ENCODE measurements at regions not wholly inside any gene's neighbourhood (a gene's known extent, or its start where the extent isn't known, plus 50 kb on each side); places are given as distances from the start of the nearest gene placed in this dataset.

- no peak overlapping the region for H3K4me3 ChIP-seq (ENCODE audit: low read depth in 1 of 2, low read length in 1 of 2)
- no peaks in the 10 kb centered on the region for H3K4me1 ChIP-seq (ENCODE audit: control insufficient read depth in 1 of 2, insufficient read depth in 1 of 2, low read depth in 1 of 2, low read length in 1 of 2)
- no peaks in the 10 kb centered on the region for H3K9me3 ChIP-seq
- no peak for TF ChIP-seq CTCF (IDR thresholded peaks at IDR 0.05)
- no peaks in the 10 kb centered on the region for H3K27me3 ChIP-seq
- no peak overlapping the region for H3K27ac ChIP-seq
- no peaks in the 10 kb centered on the region for H3K36me3 ChIP-seq
These were observed 286.6 kb downstream of the TENT5A start for GRCh38 chr6:81465859-81466258.

- no peaks in the 10 kb centered on the region for H3K27me3 ChIP-seq
- no peaks in the 10 kb centered on the region for H3K9me3 ChIP-seq
- no peaks in the 10 kb centered on the region for H3K4me1 ChIP-seq (ENCODE audit: control insufficient read depth in 1 of 2, insufficient read depth in 1 of 2, low read depth in 1 of 2, low read length in 1 of 2)
- H3K4me3 ChIP-seq (ENCODE audit: low read depth in 1 of 2, low read length in 1 of 2): no peak overlapping the region
- H3K36me3 ChIP-seq: no peaks in the 10 kb centered on the region
- no peak overlapping the region for H3K27ac ChIP-seq
- TF ChIP-seq CTCF (IDR thresholded peaks at IDR 0.05): no peak
These were observed 296.1 kb downstream of the TENT5A start for GRCh38 chr6:81456416-81456815.

- TF ChIP-seq CTCF (IDR thresholded peaks at IDR 0.05): no peak
- Histone ChIP-seq H3K27me3 (no peaks in the 10 kb centered on the region), H3K4me1 (ENCODE audit: control insufficient read depth in 1 of 2, insufficient read depth in 1 of 2, low read depth in 1 of 2, low read length in 1 of 2) (no peaks in the 10 kb centered on the region), H3K9me3 (no peaks in the 10 kb centered on the region), H3K27ac (no peak overlapping the region), H3K4me3 (ENCODE audit: low read depth in 1 of 2, low read length in 1 of 2) (no peak overlapping the region), H3K36me3 (no peaks in the 10 kb centered on the region)
These were observed 296.8 kb downstream of the TENT5A start for GRCh38 chr6:81455641-81456040.

GRCh38 chr6:81451787-81452186, 300.7 kb downstream of the TENT5A start:
- no peak for TF ChIP-seq CTCF (IDR thresholded peaks at IDR 0.05)
- no peak overlapping the region for H3K4me3 ChIP-seq (ENCODE audit: low read depth in 1 of 2, low read length in 1 of 2)
- H3K9me3 ChIP-seq: no peaks in the 10 kb centered on the region
- no peaks in the 10 kb centered on the region for H3K27me3 ChIP-seq
- H3K36me3 ChIP-seq: no peaks in the 10 kb centered on the region
- no peak overlapping the region for H3K27ac ChIP-seq
- H3K4me1 ChIP-seq (ENCODE audit: control insufficient read depth in 1 of 2, insufficient read depth in 1 of 2, low read depth in 1 of 2, low read length in 1 of 2): no peaks in the 10 kb centered on the region

GRCh38 chr6:81450180-81450579, 302.3 kb downstream of the TENT5A start:
- no peak for TF ChIP-seq CTCF (IDR thresholded peaks at IDR 0.05)
- no peak overlapping the region for H3K27ac ChIP-seq
- H3K36me3 ChIP-seq: no peaks in the 10 kb centered on the region
- no peaks in the 10 kb centered on the region for H3K9me3 ChIP-seq
- H3K27me3 ChIP-seq: no peaks in the 10 kb centered on the region
- no peaks in the 10 kb centered on the region for H3K4me1 ChIP-seq (ENCODE audit: control insufficient read depth in 1 of 2, insufficient read depth in 1 of 2, low read depth in 1 of 2, low read length in 1 of 2)
- no peak overlapping the region for H3K4me3 ChIP-seq (ENCODE audit: low read depth in 1 of 2, low read length in 1 of 2)

GRCh38 chr6:81446509-81446908, 306.0 kb downstream of the TENT5A start:
- Histone ChIP-seq H3K4me3 (ENCODE audit: low read depth in 1 of 2, low read length in 1 of 2) (no peak overlapping the region), H3K36me3 (no peaks in the 10 kb centered on the region), H3K27me3 (no peaks in the 10 kb centered on the region), H3K4me1 (ENCODE audit: control insufficient read depth in 1 of 2, insufficient read depth in 1 of 2, low read depth in 1 of 2, low read length in 1 of 2) (no peaks in the 10 kb centered on the region), H3K27ac (no peak overlapping the region), H3K9me3 (no peaks in the 10 kb centered on the region)
- TF ChIP-seq CTCF (IDR thresholded peaks at IDR 0.05): no peak

All from neutrophil (primary cell).